Coronary artery (tissue), 2 donors: ENCODE measurements at regions not wholly inside any gene's neighbourhood (a gene's known extent, or its start where the extent isn't known, plus 50 kb on each side); places are given as distances from the start of the nearest gene placed in this dataset.

ENCODE experiments used
- DNase-seq: peaks from one replicate; pipeline ENCODE4 v3.0.0-alpha.2; 2017; ENCODE audit warnings: low spot score
- H3K27ac ChIP-seq, 2 donors: fragments of 200-600 bp; sonication (generic); one replicate each; pipeline ENCODE4 v1.5.1; 2016 to 2019
- H3K4me3 ChIP-seq: fragments of 200-600 bp; sonication (generic); 2 replicates; pipeline ENCODE4 v1.5.1; 2016; ENCODE audit warnings: mild to moderate bottlenecking, moderate library complexity
- TF ChIP-seq, protein P1 (sequence below): fragments of 200-600 bp; sonication (generic); IDR thresholded peaks from one replicate; pipeline ENCODE4 v1.5.1; 2019; ENCODE audit warnings: antibody characterized with exemption

GRCh38 chr14:42572032-42572431, 965.4 kb downstream of the LRFN5 start:
- no peak overlapping the region for H3K27ac ChIP-seq
- no peak for DNase-seq
- TF ChIP-seq, protein P1, sequence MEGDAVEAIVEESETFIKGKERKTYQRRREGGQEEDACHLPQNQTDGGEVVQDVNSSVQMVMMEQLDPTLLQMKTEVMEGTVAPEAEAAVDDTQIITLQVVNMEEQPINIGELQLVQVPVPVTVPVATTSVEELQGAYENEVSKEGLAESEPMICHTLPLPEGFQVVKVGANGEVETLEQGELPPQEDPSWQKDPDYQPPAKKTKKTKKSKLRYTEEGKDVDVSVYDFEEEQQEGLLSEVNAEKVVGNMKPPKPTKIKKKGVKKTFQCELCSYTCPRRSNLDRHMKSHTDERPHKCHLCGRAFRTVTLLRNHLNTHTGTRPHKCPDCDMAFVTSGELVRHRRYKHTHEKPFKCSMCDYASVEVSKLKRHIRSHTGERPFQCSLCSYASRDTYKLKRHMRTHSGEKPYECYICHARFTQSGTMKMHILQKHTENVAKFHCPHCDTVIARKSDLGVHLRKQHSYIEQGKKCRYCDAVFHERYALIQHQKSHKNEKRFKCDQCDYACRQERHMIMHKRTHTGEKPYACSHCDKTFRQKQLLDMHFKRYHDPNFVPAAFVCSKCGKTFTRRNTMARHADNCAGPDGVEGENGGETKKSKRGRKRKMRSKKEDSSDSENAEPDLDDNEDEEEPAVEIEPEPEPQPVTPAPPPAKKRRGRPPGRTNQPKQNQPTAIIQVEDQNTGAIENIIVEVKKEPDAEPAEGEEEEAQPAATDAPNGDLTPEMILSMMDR, result no peak
- H3K4me3 ChIP-seq, result no peak overlapping the region

- no peak for DNase-seq
- TF ChIP-seq, protein P1, result no peak
- no peak overlapping the region for H3K27ac ChIP-seq
- H3K4me3 ChIP-seq, result no peak overlapping the region
Measured at GRCh38 chr14:42569227-42569626, 962.6 kb downstream of the LRFN5 start.

- Histone ChIP-seq H3K27ac (no peak overlapping the region), H3K4me3 (no peak overlapping the region)
- TF ChIP-seq, protein P1, result no peak
- DNase-seq, result no peak
Measured at GRCh38 chr14:42565556-42565955, 958.9 kb downstream of the LRFN5 start.

DNA sequence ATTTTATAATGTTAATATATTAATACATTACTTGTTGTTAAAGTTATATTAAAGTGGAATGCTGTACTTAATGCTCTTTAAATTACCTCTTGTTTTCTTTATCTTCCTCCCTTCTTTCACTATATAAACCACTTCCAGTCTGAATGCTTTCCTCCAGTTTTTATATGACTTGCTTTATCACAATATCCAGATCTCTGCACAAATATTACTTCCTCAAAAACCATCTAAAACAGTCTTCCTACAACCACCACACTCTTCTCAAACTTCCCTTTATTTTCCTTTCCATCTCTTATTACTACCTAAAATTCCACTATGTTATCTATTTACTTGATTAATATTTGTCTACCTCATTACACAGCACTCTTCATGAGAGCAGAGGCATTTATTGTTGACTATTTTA, 956.6 kb downstream of the LRFN5 start:
- TF ChIP-seq, protein P1, result no peak
- Histone ChIP-seq H3K4me3 (no peak overlapping the region), H3K27ac (no peak overlapping the region)
- no peak for DNase-seq

- H3K4me3 ChIP-seq, result no peak overlapping the region
- no peak overlapping the region for H3K27ac ChIP-seq
- no peak for DNase-seq
- TF ChIP-seq, protein P1, result no peak
Measured at GRCh38 chr14:42556551-42556950, 949.9 kb downstream of the LRFN5 start.

DNA sequence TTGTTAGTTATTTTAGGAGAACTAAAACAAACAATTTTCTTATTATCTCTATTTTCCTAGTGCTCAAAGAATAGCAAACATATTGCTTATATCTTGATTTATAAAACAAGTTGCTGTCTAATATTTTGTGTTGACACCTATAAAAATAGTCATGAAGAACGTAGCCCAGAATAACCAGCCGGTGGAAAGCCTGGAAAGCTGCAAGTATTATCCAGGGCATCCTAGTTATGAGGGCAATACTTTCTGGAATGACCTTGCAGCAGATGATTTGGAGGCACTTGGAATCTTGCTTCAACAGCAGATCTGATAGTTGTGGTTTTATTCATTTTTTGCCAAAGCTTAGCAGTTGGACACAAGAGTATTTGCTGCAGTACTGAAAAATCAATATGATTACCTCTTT, 948.7 kb downstream of the LRFN5 start:
- H3K27ac ChIP-seq, result no peak overlapping the region
- DNase-seq, result no peak
- TF ChIP-seq, protein P1, result no peak
- no peak overlapping the region for H3K4me3 ChIP-seq

GRCh38 chr14:42554091-42554490, 947.4 kb downstream of the LRFN5 start:
- TF ChIP-seq, protein P1, result no peak
- Histone ChIP-seq H3K27ac (no peak overlapping the region), H3K4me3 (no peak overlapping the region)
- DNase-seq, result no peak
